Mucosa of descending colon (tissue), 3 donors: ENCODE measurements at regions not wholly inside any gene's neighbourhood (a gene's known extent, or its start where the extent isn't known, plus 50 kb on each side); places are given as distances from the start of the nearest gene placed in this dataset.

Experiments
- ATAC-seq: fragments of 200-7000 bp; cut with Tn5 transposase; one replicate; pipeline ENCODE4 v1.9.1; 2020; ENCODE audit warnings: mild to moderate bottlenecking, moderate library complexity
- DNase-seq, 3 donors: peaks; one replicate each; pipeline ENCODE4 v3.0.0-alpha.2; 2020
- H3K36me3 ChIP-seq: fragments of 200-600 bp; one replicate; pipeline ENCODE4 v1.8.0; 2021; ENCODE audit warnings: low read depth, mild to moderate bottlenecking
- H3K4me1 ChIP-seq: fragments of 200-600 bp; one replicate; pipeline ENCODE4 v1.8.0; 2021; ENCODE audit warnings: low read depth, mild to moderate bottlenecking
- H3K4me3 ChIP-seq: fragments of 200-600 bp; one replicate; pipeline ENCODE4 v1.8.0; 2021; ENCODE audit warnings: mild to moderate bottlenecking
- H3K9me3 ChIP-seq: fragments of 200-600 bp; one replicate; pipeline ENCODE4 v1.8.0; 2021; ENCODE audit warnings: mild to moderate bottlenecking
- intact Hi-C, 2 donors: fragments of 100-400 bp; cut with DNase I in 1 of 2; cut with micrococcal nuclease in 1 of 2; formaldehyde crosslinking; loops; one replicate each; pipeline versions ENCODE4 v1.11.0 to v1.11.1; 2022; cut with DNase I, micrococcal nuclease
- TF ChIP-seq, protein P1 (sequence below): fragments of 200-600 bp; IDR thresholded peaks from one replicate; pipeline ENCODE4 v1.8.0; 2022; ENCODE audit warnings: antibody characterized with exemption, mild to moderate bottlenecking
- donor health status: DM: no; HTN: no; CAD: no; lungs with moderate emphysema.
- donor health status: DM: no; HTN: no; CAD: no.
- donor health status: DM: no; HTN: yes; CAD: no.

DNA sequence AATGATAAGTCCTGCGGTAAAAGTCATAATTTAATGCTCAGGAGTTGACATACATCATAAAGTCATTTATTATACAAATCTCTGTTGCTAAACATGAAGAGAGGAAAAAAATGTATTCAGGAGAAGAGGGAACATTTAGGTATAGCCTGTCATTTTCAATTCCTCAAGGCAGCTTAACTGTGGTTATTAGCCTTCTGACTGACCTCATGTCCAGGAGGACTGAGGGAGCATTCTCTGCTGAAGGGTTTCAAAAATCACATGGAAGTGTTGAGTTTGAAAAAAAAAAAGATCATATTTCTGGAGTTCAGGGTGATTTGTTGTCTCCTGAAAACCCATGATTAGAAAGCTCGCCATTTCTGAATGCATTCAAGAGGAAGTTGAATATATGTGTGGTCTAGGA, 1371.1 kb upstream of the LRRTM1 start:
- no peak for DNase-seq
- intact Hi-C loops, result no loop called here
- Histone ChIP-seq H3K4me3 (no peak overlapping the region), H3K4me1 (no peaks in the 10 kb centered on the region), H3K9me3 (no peaks in the 10 kb centered on the region), H3K36me3 (no peaks in the 10 kb centered on the region)
- ATAC-seq, result no peak
- TF ChIP-seq, protein P1, sequence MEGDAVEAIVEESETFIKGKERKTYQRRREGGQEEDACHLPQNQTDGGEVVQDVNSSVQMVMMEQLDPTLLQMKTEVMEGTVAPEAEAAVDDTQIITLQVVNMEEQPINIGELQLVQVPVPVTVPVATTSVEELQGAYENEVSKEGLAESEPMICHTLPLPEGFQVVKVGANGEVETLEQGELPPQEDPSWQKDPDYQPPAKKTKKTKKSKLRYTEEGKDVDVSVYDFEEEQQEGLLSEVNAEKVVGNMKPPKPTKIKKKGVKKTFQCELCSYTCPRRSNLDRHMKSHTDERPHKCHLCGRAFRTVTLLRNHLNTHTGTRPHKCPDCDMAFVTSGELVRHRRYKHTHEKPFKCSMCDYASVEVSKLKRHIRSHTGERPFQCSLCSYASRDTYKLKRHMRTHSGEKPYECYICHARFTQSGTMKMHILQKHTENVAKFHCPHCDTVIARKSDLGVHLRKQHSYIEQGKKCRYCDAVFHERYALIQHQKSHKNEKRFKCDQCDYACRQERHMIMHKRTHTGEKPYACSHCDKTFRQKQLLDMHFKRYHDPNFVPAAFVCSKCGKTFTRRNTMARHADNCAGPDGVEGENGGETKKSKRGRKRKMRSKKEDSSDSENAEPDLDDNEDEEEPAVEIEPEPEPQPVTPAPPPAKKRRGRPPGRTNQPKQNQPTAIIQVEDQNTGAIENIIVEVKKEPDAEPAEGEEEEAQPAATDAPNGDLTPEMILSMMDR, result no peak

GRCh38 chr2:81672923-81673322, 1368.4 kb upstream of the LRRTM1 start:
- ATAC-seq (no peak), DNase-seq (no peak)
- Histone ChIP-seq H3K9me3 (no peaks in the 10 kb centered on the region), H3K4me3 (no peak overlapping the region), H3K4me1 (no peaks in the 10 kb centered on the region), H3K36me3 (no peaks in the 10 kb centered on the region)
- intact Hi-C loops, result no loop called here
- TF ChIP-seq, protein P1, result no peak

GRCh38 chr2:81672516-81672915, 1368.0 kb upstream of the LRRTM1 start:
- no peaks in the 10 kb centered on the region for H3K4me1 ChIP-seq
- no peaks in the 10 kb centered on the region for H3K9me3 ChIP-seq
- TF ChIP-seq, protein P1, result no peak
- no peak overlapping the region for H3K4me3 ChIP-seq
- no peak for DNase-seq
- no peaks in the 10 kb centered on the region for H3K36me3 ChIP-seq
- ATAC-seq, result no peak
- intact Hi-C loops, result no loop called here

- intact Hi-C loops, result no loop called here
- H3K4me3 ChIP-seq, result no peak overlapping the region
- TF ChIP-seq, protein P1, result no peak
- H3K4me1 ChIP-seq, result no peaks in the 10 kb centered on the region
- H3K9me3 ChIP-seq, result no peaks in the 10 kb centered on the region
- ATAC-seq (no peak), DNase-seq (no peak)
- H3K36me3 ChIP-seq, result no peaks in the 10 kb centered on the region
Measured at GRCh38 chr2:81670885-81671284, 1366.3 kb upstream of the LRRTM1 start.

- Histone ChIP-seq H3K4me3 (no peak overlapping the region), H3K9me3 (peaks cover 15% of the 10 kb centered on the region), H3K36me3 (no peaks in the 10 kb centered on the region), H3K4me1 (no peaks in the 10 kb centered on the region)
- no peak for ATAC-seq
- DNase-seq, result no peak
- TF ChIP-seq, protein P1, result no peak
- intact Hi-C loops, result no loop called here
Measured at GRCh38 chr2:81661081-81661480, 1356.5 kb upstream of the LRRTM1 start.

DNA sequence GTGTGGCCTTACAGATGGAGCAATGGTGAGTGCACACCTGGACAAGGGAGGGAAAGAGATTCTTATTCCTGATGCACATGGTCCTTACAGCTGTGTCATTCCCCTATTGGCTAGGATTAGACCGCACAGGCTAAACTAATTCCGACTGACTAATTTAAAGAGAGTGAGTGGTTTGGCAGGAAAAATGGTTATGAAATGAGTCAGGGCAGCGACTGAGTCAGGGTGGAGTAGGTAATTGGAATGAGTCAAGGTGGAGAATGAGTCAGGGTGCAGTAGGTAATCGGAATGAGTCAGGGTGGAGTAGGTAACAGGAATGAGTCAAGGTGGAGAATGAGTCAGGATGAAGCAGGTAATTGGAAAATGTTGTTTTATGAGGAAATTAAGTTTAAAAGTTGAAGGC, 1353.7 kb upstream of the LRRTM1 start:
- ATAC-seq, result no peak
- Histone ChIP-seq H3K36me3 (no peaks in the 10 kb centered on the region), H3K4me1 (no peaks in the 10 kb centered on the region), H3K4me3 (no peak overlapping the region), H3K9me3 (peaks cover 16% of the 10 kb centered on the region)
- DNase-seq, result no peak
- TF ChIP-seq, protein P1, result no peak
- intact Hi-C loops, result no loop called here
